Epidermal melanocyte (primary cell): ENCODE measurements at regions not wholly inside any gene's neighbourhood (a gene's known extent, or its start where the extent isn't known, plus 50 kb on each side); places are given as distances from the start of the nearest gene placed in this dataset.

Experiments used
- DNase-seq: peaks from one replicate; pipeline ENCODE4 v3.0.0; 2011; ENCODE audit warnings: low spot score; ENCODE audit not compliant: insufficient read length

DNA sequence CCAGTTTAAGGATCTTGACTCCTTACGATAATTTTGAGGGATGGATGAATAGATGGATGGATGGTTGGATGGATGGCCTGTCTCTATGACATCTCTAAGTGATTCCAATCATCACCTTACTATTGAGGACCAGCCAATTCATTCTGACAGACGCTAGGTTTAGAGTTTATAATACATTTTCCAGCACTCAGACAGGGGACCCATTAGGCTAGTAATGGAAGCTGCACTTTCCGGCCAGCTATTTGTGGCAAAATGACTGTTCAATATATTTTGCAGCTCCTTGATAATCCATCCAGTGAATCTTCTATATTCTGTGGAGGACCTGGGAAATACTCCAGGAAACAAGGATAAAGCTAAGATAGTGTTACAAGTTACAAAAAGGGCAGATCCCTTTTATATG, 262.9 kb downstream of the TDRD15 start:
- DNase-seq: no peak

DNA sequence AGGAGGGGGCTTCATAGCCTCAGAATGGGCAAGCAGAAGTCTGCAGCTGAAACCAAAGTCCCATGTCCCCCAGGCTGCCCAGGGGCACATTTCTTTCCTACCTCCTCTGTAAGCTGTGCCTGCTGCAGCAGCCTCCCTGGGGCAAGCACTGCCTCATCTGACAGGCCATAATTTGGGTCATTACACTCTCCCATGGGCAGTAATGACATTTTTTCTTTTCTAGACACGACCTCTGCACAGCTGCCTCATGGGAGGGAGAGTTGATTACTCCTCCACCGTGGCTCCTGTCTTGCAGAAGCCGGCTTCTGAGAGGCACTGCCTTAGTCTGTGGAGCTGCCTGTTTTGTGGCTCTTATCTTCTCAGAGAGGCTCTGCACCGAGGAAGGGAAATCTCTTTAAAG, 268.9 kb downstream of the TDRD15 start:
- no peak for DNase-seq

DNA sequence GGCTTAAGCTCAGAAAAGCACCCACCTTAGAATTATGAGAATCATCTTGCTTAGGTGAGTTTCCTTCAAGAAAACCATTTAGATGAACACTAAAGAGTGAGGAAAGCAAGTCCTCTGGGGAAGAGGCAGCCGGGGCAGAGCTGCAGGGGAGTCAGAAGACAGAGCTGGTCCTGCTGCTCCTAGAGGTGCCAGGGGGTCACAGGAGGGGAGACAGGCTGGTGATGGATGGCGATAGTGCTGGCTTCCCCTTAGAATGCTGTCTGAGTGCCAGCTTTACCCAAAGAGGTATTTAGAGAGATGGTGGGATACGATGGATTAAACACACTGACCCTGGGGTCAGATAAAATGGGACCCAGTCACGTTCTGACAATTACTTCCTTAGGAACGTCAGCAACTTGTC, 269.4 kb downstream of the TDRD15 start:
- no peak for DNase-seq

DNA sequence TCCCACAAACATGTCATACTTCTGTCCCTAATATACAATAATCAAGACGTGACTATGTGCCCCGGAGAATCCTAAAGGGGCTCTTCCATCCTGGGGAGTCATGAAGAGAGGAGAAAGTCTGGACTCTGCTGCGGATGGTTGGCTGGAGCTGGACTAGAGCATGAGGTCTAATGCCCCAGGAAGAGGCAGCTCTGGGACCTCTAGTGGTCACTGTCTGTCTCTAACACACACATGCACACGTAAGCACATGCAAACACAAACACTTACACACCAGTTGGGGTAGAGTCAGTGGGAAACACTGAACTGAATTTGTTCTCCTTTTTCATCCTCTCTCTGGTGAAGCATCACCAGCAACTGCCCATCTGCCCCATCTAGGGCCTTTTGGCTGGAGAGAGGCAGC, 271.6 kb downstream of the TDRD15 start:
- DNase-seq: no peak

DNA sequence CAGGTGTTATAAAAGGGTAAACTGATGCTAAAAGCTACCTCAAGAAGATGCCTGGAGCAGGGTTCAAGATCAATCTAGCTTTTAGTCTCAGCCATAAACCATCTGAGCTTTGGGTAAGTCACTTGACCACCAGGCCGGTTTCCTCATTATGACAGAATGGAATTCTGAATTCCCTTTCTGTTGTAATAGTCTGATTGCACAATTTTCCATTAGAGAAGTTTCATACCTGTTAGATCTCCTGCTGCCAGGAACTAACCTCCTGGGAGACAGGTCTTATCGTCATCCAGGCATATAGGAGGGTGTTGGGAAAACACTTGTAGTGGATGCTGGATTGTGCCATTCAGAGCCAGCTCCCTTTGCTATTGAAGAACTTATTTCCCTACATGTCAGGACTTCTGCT, 272.5 kb downstream of the TDRD15 start:
- no peak for DNase-seq

DNA sequence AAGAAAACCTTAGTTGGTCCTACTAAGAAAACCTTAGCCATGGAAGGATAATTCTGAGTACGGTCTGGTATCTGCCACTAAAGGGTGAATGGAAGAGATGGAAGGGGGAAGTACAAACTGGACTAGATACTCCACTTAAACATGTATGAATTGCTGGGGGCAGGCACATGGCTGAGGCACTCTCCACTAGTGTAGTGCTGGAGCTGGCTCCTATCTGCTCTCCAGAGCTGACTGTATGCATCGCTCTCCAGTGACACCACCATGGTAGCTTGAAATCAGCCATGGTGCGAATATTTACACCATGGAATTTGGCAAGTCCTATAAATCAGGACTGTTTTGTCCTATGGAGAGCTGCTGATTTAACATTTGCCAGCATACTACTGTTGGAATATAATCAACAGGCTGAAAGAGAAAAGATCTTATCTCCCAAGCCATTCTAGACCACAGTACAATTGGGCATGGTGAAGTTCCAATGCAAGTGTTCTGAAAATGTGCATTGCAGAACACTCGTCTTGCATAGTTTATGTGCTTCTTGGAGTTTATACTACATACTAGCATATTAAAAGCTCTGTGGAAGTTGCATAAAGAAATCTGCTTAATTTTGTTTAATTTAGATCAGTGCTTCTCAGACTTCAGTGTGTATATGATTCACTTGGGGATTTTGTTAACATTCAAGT, 277.4 kb downstream of the TDRD15 start:
- no peak for DNase-seq

DNA sequence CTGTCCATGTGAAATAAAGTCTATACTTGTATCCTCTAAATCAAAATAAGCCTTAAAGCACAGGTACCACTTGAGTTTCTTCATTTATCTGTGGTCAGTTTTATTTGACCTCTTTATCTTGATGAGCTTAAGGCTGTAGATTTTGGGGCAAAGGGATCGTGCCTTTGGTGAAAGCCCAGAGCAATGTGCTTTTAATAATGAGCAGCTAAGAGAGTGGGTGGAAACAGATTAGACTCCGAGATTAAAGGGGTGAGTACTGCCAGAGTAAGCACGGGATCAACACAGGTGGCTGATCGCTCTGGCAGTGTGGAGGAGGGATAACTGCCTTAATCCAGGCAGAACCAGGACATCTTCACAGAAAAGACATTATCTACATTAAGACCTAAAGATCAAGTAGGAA, 280.4 kb downstream of the TDRD15 start:
- no peak for DNase-seq

DNA sequence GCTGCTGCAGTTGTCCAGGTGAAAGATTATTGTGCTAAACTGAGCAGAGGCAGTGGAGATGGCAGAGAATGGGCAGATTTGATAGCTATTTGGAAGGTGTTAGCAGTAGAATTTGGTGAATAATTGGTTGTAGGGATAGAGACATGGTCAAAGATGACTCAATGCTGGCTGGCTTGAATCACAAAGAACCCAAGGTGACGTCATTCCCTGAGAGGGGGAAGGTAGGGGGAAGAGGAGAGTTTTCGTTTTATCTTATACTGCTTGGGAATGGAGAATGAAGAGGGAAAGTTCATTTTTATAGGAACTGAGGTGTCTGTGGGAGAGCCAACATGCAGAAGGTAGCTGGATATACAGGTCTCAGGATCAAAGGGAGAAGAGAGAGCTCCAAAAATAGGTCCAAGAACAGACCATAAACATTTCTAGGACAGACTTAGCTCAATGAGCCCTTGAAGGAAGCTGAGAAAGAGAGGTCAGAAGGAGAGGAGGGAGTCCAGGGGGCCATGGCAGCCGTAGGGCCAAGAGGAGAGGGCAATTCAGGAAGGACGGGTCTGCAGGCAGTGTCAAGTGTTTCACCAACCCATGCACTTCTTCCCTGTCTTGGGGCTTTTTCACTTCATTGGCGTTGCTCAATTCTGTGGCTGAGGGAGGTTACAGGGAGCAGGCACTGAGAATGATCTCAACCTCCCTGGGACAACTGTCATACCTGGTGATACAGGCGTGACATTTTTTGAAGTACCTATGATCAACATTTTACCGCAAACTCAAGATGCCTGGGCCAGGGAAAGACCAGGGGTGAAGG, 281.3 kb downstream of the TDRD15 start:
- DNase-seq: no peak

DNA sequence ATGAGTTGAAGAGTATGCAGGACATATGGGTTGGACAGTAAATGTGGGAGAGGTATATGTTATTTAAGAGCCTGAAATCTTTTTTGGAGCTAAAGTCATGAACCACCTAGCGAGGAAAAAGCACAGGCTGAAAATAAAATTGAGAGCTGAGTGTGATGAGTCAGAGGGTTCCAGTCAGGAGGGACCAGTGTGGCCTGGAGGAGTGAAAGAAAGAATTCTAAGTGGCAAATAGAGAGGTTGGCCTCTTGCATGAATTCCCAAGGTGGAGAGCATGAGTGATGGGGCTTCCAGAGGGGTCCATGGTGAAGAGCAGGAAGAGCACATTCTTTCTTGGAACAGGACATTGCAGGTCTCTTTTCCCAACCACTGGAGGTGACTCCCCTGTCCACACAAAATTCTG, 282.6 kb downstream of the TDRD15 start:
- DNase-seq: no peak

DNA sequence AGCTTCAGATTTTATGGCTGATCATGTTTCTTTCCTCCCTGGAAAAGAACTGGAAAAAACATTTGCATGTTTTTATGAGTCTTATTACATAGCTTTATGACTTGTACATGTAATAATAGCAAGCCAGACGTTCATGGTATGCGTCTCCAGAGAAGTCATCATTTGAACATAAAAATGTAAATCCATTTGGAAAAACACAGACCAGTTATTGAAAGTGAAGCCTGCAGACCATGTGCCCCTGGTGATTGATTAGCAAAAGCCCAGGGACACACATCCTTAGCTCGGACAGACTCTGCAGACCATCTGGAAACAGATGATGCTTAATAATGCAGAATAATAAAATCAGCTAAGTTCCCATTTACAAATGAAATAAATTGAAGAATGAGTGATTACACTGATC, 283.1 kb downstream of the TDRD15 start:
- DNase-seq: no peak

DNA sequence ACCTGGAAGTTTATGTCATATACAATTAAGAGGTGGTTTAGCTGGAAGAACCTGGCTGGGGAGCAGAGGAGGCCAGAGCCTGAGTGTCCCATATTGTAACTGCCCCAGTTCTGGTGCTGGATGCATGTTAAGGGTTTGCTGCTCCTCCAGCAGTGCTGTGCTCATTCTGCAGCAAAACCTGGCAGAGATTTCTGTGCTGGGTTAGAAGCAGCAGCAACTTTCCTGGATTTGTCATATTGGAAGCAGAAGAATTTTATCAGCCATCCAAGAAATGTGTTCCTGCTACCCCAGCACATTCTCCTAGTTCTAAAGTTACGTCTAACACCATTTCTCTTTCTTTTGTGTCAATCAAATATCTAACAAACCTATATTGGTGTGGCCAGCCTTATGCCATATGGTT, 284.1 kb downstream of the TDRD15 start:
- no peak for DNase-seq

DNA sequence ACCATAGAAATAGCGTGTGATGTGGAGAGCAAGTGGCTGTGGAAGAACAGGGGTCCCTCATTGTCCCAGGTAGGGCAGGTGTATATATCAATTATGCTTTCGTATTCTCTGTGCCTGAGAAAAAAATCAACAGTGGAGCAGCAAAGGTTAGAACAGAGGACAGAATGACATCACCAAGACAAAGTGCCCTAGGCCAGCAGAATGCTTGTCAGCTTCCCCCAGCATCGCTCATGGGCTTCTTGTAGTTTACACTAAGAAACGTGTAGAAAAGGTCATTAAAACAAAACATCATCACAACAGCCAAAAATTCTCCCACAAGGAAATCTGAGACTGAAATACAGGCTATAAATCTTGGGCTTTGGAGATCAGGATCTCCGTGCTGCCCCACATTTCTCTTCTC, 288.0 kb downstream of the TDRD15 start:
- no peak for DNase-seq

DNA sequence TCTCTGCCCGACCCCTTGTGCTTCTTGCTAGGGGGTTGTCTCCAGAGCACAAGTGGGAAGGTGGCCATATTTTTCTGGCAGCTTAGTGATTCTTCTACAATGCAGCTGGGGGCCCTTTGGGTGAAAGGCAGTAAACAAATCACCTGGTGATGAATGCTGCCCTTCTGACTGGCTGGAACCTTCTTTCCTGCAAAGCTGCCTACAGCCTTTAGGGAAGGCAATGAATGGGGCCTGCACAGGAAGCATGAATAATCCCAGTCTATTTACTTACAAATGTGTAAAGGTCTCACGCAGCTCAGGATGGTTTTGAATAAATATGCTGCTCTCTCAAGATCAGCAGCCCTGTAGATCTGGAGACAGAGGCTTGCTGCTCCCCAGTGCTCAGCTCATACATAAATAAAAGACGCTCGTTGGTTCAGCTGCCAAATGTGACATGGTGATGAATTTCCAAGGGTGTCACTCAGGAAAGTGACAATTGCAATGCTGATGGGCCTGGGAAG, 289.2 kb downstream of the TDRD15 start:
- DNase-seq: no peak

DNA sequence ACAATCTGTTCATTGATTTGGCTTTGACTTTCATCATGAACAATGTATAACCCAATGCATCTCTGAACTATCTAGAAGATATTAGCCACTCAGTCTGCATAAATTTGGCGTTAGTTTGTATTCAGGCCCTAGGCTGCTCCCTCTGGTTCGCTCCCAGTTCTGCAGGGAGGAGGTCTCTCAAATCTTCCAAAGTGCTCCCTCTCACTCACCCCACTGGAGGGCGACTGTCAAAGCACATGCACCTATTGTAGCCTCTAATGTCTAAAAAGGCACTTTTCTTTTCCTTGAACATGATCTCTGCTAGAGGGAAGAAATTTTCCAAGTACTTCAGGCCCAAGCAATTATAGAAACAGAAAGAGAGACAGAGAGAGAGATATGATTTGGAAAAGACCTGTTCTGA, 291.5 kb downstream of the TDRD15 start:
- no peak for DNase-seq

DNA sequence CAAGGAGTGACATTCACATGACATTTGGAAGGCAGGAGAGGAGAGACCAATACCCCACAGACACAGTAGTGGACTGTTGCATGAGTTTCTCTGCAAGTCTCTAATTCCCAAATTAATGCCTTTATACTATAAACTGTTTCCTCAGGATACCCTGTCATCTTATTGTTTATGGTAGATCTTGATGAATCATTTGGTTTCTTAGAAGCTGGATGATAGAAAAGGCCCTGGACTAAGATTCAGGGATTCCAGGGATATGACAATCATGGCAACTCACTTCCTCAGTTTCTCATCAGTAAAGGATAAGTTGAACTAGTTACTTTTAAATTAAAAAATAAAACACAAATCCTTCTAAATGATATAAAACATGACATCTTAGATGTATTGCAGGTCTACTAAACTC, 292.5 kb downstream of the TDRD15 start:
- no peak for DNase-seq

DNA sequence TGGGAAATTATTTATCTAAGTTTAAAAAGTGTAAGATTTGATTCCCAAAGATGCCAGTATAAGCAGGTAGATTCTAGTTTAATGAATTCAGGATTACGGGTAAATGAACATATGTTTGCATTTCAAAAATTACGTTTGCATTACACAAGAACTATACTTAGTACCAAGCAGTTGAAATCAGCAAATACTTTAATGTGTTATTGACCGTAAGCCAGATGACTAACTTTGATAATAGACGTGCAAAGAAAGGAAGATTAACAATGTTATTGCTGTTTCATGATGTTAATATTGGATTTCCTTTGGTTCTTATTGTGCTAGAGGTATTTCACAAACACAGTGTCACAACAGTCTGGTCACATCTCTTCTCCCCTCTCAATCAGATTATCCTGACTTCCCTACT, 294.7 kb downstream of the TDRD15 start:
- no peak for DNase-seq

DNA sequence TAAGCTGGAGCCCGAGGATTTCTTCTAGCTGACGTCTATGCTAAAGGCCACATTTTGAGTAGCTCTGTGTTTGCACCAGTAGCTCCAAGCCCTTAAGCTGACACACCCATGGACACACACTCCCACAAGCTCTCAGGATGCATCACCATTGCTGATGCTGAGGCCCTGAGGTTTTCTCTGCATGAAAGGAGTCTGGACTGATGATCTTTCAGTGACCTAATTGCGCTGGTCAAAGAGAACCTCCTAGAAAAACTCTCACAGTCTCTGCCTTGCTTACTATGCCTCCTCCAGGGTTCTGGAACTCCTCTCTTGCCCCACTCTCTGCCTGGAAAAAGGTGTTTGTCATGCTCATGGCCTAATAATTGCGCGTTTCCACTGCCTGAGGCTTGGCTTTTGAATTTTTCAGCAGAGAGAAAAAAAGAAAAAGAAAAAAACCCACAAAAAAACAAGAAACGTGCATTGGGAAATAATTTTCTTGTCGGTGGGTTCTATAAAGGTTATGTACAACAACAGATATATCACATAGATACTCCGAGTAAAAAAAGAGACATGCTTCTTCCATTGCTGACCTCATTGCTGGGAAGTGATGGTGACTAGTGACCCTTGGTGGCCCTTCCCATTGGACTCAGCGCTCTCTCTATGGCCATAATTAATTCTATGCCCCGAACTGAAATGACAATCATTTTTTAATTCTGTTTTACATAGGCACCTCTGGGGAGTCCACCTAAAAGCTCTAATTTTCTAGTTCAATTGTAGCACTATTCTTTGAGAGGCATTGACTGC, 297.0 kb downstream of the TDRD15 start:
- DNase-seq: no peak

DNA sequence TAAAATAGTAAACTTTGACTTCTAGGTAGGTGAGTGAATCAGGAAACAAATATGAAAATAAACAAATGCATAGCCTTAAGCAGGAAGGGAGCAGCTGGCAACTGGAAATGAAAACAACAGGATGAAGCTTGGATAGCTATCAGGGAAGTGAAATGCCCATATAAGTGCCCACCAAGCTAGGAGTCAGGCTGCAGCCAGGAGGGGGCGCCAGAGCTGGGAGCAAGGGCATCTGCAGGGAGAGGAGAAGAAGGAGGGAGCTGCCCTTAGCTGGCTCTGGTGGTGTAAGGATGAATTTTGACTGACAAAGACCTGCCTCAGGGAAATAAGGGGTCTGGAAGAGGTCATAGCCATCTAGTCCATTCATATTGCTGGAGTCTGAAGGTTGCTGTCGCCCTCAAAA, 298.3 kb downstream of the TDRD15 start:
- no peak for DNase-seq

DNA sequence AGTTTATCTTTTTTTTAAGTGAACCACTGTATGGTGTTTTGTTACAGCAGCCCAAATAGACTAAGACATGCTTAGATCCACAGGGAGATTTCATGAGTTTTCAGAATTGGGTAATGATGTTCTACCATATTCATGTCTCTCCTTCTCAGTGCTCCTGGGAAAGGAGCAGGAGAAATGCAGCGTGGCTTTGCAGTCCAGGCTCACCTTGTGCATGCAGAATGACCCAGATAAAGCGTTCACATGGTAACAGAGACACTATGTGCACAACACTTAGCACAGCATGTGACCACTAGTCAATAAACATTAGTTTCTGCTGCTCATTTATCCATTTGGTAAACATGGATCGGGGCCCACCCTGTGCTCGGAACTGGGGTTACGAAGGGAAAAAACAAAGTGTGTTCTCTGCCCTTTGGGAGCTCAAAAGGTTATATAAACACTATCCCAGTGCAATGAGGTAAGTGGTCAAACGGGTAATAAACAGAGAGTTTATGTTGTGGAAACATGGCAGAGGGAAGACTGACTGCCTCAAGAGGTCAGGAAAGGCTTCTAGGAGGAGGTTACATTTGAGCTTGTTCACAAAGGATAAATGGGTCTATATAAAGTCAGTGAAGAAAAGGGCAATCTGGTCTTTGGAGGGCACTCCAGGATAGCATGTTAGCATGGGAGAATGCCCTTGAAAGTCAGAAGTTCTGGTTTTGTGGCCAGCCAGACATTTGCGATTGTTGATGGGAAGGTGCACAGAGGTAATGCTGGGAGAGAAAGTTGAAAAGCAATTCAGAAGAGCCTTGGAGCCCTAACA, 299.2 kb downstream of the TDRD15 start:
- no peak for DNase-seq

DNA sequence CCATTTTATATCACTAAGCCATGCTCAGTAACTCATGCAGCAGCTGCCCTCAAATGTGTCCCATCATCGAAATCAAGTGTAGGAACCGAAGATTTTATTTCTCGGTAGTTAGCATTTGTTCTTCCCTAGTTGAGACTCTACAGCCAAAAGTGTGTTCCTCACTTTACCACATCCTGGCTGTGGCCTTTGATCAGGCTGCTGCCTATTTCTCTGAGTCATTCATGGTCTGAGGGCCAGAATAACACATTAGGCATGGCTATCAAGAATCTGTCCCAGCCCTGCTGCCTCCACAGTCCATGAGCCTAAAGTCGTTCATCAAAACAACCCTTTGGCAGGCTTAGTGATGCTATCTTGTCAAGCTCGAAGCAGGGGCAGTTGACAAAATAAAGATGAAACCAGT, 300.1 kb downstream of the TDRD15 start:
- DNase-seq: no peak

DNA sequence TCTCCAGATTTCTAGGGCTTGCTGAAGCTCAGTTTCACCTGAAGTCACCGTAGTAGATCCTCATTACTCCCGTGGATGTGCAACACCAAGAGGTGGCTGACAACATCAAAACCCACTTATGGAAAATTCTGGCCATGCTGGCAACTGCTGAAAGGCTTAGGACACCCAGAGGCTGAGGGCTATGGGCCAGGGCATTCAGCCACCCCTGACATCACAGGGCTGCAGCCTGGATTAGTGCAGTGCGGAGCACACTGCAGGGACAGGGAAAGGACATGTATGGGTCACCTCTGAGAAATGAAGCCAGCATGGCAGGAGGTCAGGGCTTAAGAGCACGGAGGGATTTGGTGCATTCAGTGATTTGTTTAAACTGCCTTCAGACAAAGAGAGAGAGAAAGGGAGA, 300.6 kb downstream of the TDRD15 start:
- no peak for DNase-seq
